Lower leg skin (tissue), 4 donors: ENCODE measurements at regions not wholly inside any gene's neighbourhood (a gene's known extent, or its start where the extent isn't known, plus 50 kb on each side); places are given as distances from the start of the nearest gene placed in this dataset.

Experiments used
- DNase-seq, 2 donors: peaks; one replicate each; pipeline ENCODE4 v3.0.0-alpha.2; 2019; ENCODE audit warnings: low spot score in 2 of 2
- H3K4me3 ChIP-seq: fragments of 200-600 bp; sonication (generic); 2 replicates; pipeline ENCODE4 v1.5.1; 2017; ENCODE audit warnings: mild to moderate bottlenecking, low read depth; ENCODE audit not compliant: poor library complexity, severe bottlenecking
- POLR2A ChIP-seq, 2 donors: fragments of 450-650 bp; IDR thresholded peaks; one replicate each; pipeline ENCODE4 v1.6.1; 2016 to 2017; ENCODE audit warnings: antibody characterized with exemption in 2 of 2, mild to moderate bottlenecking in 1 of 2, moderate library complexity in 1 of 2
- WGBS, 2 donors: methylation state at CpG; one replicate each; pipeline ENCODE4 v1.1.5; 2018; 5-methylcytosine and 5-hydroxymethylcytosine counted together
- intact Hi-C: fragments of 100-400 bp; cut with DNase I; formaldehyde crosslinking; loops from one replicate; pipeline ENCODE4 v1.15.0; 2023; ENCODE audit warnings: low total_unique reads
- TF ChIP-seq, protein P1 (sequence below), 3 donors: fragments of 450-650 bp; IDR thresholded peaks; one replicate each; pipeline ENCODE4 v1.5.1; 2016; ENCODE audit warnings: antibody characterized with exemption in 3 of 3, mild to moderate bottlenecking in 3 of 3, moderate library complexity in 2 of 3

DNA sequence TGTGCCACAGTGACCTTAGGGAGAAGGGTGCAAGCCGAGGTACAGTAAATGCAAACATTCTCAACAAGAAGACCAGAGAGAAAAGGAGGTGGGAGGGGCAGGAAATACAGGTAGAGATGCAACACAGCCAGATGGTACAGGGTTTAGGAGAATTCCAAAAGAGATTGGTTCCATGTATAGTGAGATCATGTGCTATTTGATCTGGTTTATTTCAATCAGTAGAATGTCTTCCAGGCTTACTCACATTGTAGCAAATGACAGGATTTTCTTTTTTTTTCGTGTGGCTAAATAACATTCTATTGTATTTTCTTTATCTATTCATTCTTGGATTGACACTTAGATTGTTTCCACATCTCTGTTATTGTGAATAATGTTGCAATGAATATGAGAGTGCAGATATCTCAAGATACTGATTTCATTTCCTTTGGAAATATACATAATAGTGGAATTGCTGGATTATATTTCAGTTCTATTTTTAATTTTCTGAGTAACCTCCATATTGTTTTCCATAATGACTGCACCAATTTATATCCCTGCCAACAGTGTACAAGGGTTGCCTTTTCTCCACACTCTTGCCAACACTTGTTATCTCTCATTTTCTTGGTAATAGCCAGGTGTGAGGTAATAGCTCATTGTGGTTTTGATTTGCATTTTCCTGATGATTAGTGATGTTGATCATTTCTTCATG is 107.8 kb upstream of the GAS1 start:
- no peak for DNase-seq
- H3K4me3 ChIP-seq, result no peak overlapping the region
- intact Hi-C loops, result no loop called here
- 48 to 62% methylated on average over 2 of the region's 2 CpGs for WGBS, 2 donors
- TF ChIP-seq, protein P1, sequence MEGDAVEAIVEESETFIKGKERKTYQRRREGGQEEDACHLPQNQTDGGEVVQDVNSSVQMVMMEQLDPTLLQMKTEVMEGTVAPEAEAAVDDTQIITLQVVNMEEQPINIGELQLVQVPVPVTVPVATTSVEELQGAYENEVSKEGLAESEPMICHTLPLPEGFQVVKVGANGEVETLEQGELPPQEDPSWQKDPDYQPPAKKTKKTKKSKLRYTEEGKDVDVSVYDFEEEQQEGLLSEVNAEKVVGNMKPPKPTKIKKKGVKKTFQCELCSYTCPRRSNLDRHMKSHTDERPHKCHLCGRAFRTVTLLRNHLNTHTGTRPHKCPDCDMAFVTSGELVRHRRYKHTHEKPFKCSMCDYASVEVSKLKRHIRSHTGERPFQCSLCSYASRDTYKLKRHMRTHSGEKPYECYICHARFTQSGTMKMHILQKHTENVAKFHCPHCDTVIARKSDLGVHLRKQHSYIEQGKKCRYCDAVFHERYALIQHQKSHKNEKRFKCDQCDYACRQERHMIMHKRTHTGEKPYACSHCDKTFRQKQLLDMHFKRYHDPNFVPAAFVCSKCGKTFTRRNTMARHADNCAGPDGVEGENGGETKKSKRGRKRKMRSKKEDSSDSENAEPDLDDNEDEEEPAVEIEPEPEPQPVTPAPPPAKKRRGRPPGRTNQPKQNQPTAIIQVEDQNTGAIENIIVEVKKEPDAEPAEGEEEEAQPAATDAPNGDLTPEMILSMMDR (IDR thresholded peaks at IDR 0.05), result no peak
- TF ChIP-seq POLR2A (IDR thresholded peaks at IDR 0.05), result no peak

DNA sequence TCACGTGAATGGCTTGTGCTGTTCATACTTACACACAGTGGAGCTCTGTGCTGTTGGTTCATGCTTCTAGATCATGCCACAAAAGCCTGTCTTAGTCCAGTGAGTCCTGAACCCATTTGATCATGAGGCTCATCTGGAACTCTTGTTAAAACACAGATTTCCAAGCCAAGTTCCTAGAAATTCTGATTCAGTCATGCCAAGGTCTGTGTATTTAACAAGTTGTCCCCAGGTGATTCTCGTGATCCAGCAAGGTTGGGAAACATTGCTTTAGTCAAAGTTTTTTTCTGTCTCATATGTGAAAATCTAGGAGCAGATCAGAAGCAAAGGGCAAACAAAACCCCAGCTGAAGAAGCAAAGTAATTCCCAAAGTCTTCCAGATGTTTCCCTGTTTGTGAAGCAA is 112.5 kb upstream of the GAS1 start:
- WGBS, 2 donors, result 61 to 63% methylated on average over 2 of the region's 2 CpGs
- TF ChIP-seq, protein P1 (IDR thresholded peaks at IDR 0.05), result no peak
- TF ChIP-seq POLR2A (IDR thresholded peaks at IDR 0.05), result no peak
- DNase-seq, result no peak
- H3K4me3 ChIP-seq, result no peak overlapping the region
- intact Hi-C loops, result no loop called here

DNA sequence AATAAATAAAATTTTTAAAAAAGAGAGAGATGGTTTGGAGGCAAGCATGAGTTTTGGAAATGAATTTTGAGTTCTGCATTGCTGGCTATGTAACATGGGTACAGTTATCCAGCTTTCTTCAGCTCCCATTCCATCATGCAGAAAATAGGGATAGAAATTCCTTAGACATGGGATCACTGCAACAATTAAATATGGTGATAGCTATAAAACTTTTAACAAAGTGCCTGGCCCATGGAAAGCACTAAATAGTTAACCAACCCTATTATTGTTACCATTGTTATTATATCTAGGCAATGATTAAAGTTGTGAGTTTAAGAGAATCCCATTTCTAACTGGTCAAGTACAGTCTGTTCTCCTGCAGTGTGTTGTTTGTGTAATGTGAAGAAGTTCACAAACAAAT is 115.4 kb upstream of the GAS1 start:
- DNase-seq, result no peak
- no peak for TF ChIP-seq POLR2A (IDR thresholded peaks at IDR 0.05)
- TF ChIP-seq, protein P1 (IDR thresholded peaks at IDR 0.05), result no peak
- H3K4me3 ChIP-seq, result no peak overlapping the region
- intact Hi-C loops, result no loop called here

DNA sequence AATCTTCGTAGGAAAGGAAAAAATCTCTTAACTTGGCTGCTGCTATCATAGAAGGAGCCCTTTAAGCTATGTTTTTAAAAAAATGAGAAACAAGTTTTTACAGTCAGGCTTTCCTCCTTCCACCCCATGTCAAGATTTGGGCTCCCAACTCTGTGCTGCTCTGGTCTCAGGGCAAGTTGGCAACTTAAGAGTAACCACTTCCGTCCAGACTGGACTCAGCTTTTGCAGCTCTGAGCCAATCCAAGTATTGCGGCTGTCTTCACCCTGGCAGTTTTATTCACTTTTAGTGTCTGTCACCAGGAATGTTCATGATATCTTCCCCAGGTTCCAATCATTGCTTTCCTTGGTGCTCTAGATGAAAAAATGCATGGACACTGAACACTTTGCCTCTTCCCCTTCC is 115.9 kb upstream of the GAS1 start:
- H3K4me3 ChIP-seq, result no peak overlapping the region
- 58 to 64% methylated on average over 3 of the region's 3 CpGs for WGBS, 2 donors
- TF ChIP-seq POLR2A (IDR thresholded peaks at IDR 0.05), result no peak
- TF ChIP-seq, protein P1 (IDR thresholded peaks at IDR 0.05), result no peak
- DNase-seq, result no peak
- intact Hi-C loops, result no loop called here

DNA sequence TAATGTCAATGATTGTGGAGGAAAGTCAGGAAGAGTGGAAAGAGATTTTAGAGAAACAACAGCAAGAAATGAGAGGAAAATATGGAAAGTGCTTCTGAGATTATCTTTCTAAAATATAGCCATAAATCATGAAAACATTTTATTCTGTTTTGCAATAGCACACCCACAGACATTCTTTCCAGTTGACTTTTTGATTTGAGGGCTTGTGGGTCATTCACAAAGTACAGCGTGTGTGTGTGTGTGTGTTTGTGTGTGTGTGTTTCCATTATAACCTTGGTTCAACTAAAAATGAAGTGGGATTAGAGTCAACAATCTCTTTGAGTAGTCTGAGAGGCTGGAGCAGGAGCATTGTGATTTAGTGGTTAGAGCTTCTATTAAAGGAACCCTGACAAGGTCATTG is 116.6 kb upstream of the GAS1 start:
- no peak for DNase-seq
- TF ChIP-seq POLR2A (IDR thresholded peaks at IDR 0.05), result no peak
- TF ChIP-seq, protein P1 (IDR thresholded peaks at IDR 0.05), result no peak
- intact Hi-C loops, result no loop called here
- no peak overlapping the region for H3K4me3 ChIP-seq
- 40 to 54% methylated on average over 1 of the region's 1 CpG for WGBS, 2 donors

DNA sequence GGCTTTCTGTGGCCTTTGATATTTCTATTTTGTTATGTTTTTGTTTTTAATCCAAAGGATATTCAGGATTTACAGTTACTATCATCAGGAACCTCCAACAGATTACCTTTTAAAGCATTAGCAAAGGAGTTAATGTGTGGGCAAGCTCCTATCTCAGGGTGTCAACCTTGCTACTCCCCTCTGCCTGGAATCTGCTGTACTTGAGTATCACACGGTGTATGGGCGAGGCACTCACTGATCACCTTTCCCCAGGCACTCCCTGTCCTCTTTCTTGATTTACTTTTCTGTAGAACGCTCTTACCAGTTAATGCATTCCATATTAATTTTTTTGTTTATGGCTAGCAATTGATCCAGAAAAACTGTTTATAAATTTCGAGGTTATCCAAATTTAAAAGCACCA is 117.0 kb upstream of the GAS1 start:
- intact Hi-C loops, result no loop called here
- TF ChIP-seq POLR2A (IDR thresholded peaks at IDR 0.05), result no peak
- TF ChIP-seq, protein P1 (IDR thresholded peaks at IDR 0.05), result no peak
- WGBS, 2 donors, result 51 to 56% methylated on average over 4 of the region's 4 CpGs
- DNase-seq, result no peak
- H3K4me3 ChIP-seq, result no peak overlapping the region
